ENCODE measurements at regions not wholly inside any gene's neighbourhood (a gene's known extent, or its start where the extent isn't known, plus 50 kb on each side); places are given as distances from the start of the nearest gene placed in this dataset.

- no peaks in the 10 kb centered on the region for H3K36me3 ChIP-seq (ENCODE audit: control insufficient read depth in 2 of 2, insufficient read depth in 1 of 2, low read length in 2 of 2)
- no peaks in the 10 kb centered on the region for H3K4me1 ChIP-seq (ENCODE audit: control insufficient read depth, insufficient read depth, low read length)
- ChIA-PET POLR2A (interaction anchor here (0.6 kb wide), 1 partner anchor 15 kb away, joined by 3 read pairs; no protein-coding TSS in a partner anchor), CTCF (interaction anchor here (0.7 kb wide), 1 partner anchor 17 kb away, joined by 4 read pairs; no protein-coding TSS in a partner anchor)
- H3K27ac ChIP-seq (ENCODE audit: extremely low read depth, low read depth, low read length), result no peak overlapping the region
- no peak overlapping the region for H3K4me3 ChIP-seq (ENCODE audit: low read depth, low read length)
- TF ChIP-seq OSR2 (tag by site-specific recombination; IDR thresholded peaks at IDR 0.05) (no peak), ZBTB26 (tag by site-specific recombination; optimal IDR thresholded peaks at IDR 0.05) (no peak), KLF10 (tag by site-specific recombination; IDR thresholded peaks at IDR 0.05) (no peak), ZNF280C (tag by site-specific recombination; IDR thresholded peaks at IDR 0.05) (no peak), ZNF488 (tag by site-specific recombination; IDR thresholded peaks at IDR 0.05) (no peak), ZNF658 (tag by site-specific recombination; IDR thresholded peaks at IDR 0.05) (no peak), ZNF596 (tag by site-specific recombination; IDR thresholded peaks at IDR 0.05) (no peak), YY1 (tag by site-specific recombination; IDR thresholded peaks at IDR 0.05) (no peak), ZNF660 (tag by site-specific recombination; IDR thresholded peaks at IDR 0.05) (no peak), SP2 (tag by site-specific recombination; IDR thresholded peaks at IDR 0.05) (no peak), ZBTB6 (tag by site-specific recombination; IDR thresholded peaks at IDR 0.05) (no peak), ZNF341 (tag by site-specific recombination; IDR thresholded peaks at IDR 0.05; ENCODE audit: low read depth) (no peak), ZNF747 (tag by site-specific recombination; IDR thresholded peaks at IDR 0.05) (no peak), ZFP37 (tag by site-specific recombination; IDR thresholded peaks at IDR 0.05) (no peak), PRDM10 (tag by site-specific recombination; IDR thresholded peaks at IDR 0.05) (no peak), ZNF629 (tag by site-specific recombination; IDR thresholded peaks at IDR 0.05) (no peak)
- H3K9me3 ChIP-seq (ENCODE audit: control insufficient read depth, insufficient read depth, low read depth, low read length), result no peaks in the 10 kb centered on the region
These were observed 1167.4 kb downstream of the BRD1 start for GRCh38 chr22:48660104-48660789.
